Cardiac fibroblast (primary cell): ENCODE measurements at regions not wholly inside any gene's neighbourhood (a gene's known extent, or its start where the extent isn't known, plus 50 kb on each side); places are given as distances from the start of the nearest gene placed in this dataset.
"Not testable (repeated sequence)": the region's sequence is repeated elsewhere in the genome, so short reads cannot be mapped to it uniquely, and the experiment has no call there.

Source experiments
- DNase-seq, 2 donors: peaks; one replicate each; pipeline versions ENCODE4 v3.0.0 to v3.0.0-alpha.2; 2010; ENCODE audit warnings: low read depth in 2 of 2
- H3K4me3 ChIP-seq, 2 donors: replicated peaks in 1 of 2; 1 replicate in 1 of 2; 2 replicates in 1 of 2; pipeline ENCODE4 v1.5.1; 2011; ENCODE audit warnings: low read depth in 2 of 2, low read length in 2 of 2, mild to moderate bottlenecking in 2 of 2, moderate library complexity in 1 of 2
- CTCF ChIP-seq: IDR thresholded peaks from one replicate; pipeline ENCODE4 v1.5.1; 2011; ENCODE audit warnings: low read depth, mild to moderate bottlenecking, low read length, inconsistent platforms

- no peak for DNase-seq
- no peak for TF ChIP-seq CTCF
- H3K4me3 ChIP-seq, result no peak overlapping the region
These were observed 333.6 kb upstream of the MON1B start for GRCh38 chr16:76857402-76857801.

- DNase-seq, result no peak
- no peak overlapping the region for H3K4me3 ChIP-seq
- TF ChIP-seq CTCF, result no peak
These were observed 328.1 kb upstream of the MON1B start for GRCh38 chr16:76862901-76863300.

GRCh38 chr16:76866994-76867393 lies 324.0 kb upstream of the MON1B start:
- TF ChIP-seq CTCF, result no peak
- DNase-seq, result no peak
- H3K4me3 ChIP-seq, result no peak overlapping the region

- H3K4me3 ChIP-seq, result no peak overlapping the region
- no peak for DNase-seq
- TF ChIP-seq CTCF, result no peak
These were observed 315.1 kb upstream of the MON1B start for GRCh38 chr16:76875898-76876297.

GRCh38 chr16:76879420-76879819 lies 311.6 kb upstream of the MON1B start:
- H3K4me3 ChIP-seq, result no peak overlapping the region
- TF ChIP-seq CTCF, result no peak

GRCh38 chr16:76880523-76880922 lies 310.5 kb upstream of the MON1B start:
- not testable (repeated sequence) for H3K4me3 ChIP-seq, DNase-seq

More at GRCh38 chr16:76879420-76879819, 311.6 kb upstream of the MON1B start:
- no peak for DNase-seq

- no peak for TF ChIP-seq CTCF
- peak in 1 of 2 donors; percentile 1 for DNase-seq
- no peak overlapping the region for H3K4me3 ChIP-seq
These were observed 308.9 kb upstream of the MON1B start for GRCh38 chr16:76882105-76882504.
